Colonic mucosa (tissue), 4 donors: ENCODE measurements at regions not wholly inside any gene's neighbourhood (a gene's known extent, or its start where the extent isn't known, plus 50 kb on each side); places are given as distances from the start of the nearest gene placed in this dataset.

Experiments
- DNase-seq: peaks from one replicate; pipeline ENCODE4 v3.0.0-alpha.2; 2020
- H3K27ac ChIP-seq: fragments of 200-600 bp; one replicate; pipeline ENCODE4 v1.8.0; 2021
- H3K27me3 ChIP-seq: fragments of 200-600 bp; one replicate; pipeline ENCODE4 v1.8.0; 2021
- H3K36me3 ChIP-seq: fragments of 200-600 bp; one replicate; pipeline ENCODE4 v1.8.0; 2021
- H3K4me1 ChIP-seq: fragments of 200-600 bp; one replicate; pipeline ENCODE4 v1.8.0; 2021; ENCODE audit warnings: mild to moderate bottlenecking
- H3K4me3 ChIP-seq: fragments of 200-600 bp; one replicate; pipeline ENCODE4 v1.8.0; 2021
- H3K9ac ChIP-seq, 2 donors: one replicate each; pipeline ENCODE4 v1.7.0; 2013; ENCODE audit warnings: control low read depth in 2 of 2, low read depth in 2 of 2, low read length in 2 of 2
- H3K9me3 ChIP-seq: fragments of 200-600 bp; one replicate; pipeline ENCODE4 v1.8.0; 2021
- intact Hi-C: fragments of 100-400 bp; cut with DNase I; formaldehyde crosslinking; loops from one replicate; pipeline ENCODE4 v1.14.1; 2022
- TF ChIP-seq, protein P1 (sequence below): fragments of 200-600 bp; IDR thresholded peaks from one replicate; pipeline ENCODE4 v1.8.0; 2022; ENCODE audit warnings: antibody characterized with exemption, mild to moderate bottlenecking
- donor health status: healthy.
- donor health status: DM: no; HTN: no; CAD: no.
- donor health status: DM: no; HTN: no; CAD: no.

DNA sequence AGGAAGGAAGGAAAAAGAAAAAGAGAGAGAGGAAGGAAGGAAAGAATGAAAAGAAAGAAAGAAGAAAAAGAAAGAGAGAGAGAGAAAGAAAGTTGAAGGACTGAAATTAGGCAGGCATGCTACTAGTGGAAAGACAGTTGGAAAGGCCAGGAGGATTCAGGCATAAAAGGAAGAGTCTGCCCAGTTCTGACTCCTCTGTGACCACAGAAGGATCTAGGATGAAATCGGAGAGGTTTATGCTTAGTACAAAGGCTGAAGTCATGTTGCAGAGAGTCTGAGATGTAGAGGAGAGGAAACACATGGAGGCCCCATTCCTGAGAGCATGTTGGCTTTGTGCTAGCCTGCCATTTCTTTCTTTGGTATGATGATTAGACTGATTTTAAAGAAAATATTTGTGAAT, 246.5 kb upstream of the ARGLU1 start:
- Histone ChIP-seq H3K27me3 (no peaks in the 10 kb centered on the region), H3K9me3 (no peaks in the 10 kb centered on the region), H3K4me3 (no peak overlapping the region), H3K27ac (no peak overlapping the region), H3K9ac (no peak overlapping the region), H3K36me3 (no peaks in the 10 kb centered on the region), H3K4me1 (no peaks in the 10 kb centered on the region)
- TF ChIP-seq, protein P1, sequence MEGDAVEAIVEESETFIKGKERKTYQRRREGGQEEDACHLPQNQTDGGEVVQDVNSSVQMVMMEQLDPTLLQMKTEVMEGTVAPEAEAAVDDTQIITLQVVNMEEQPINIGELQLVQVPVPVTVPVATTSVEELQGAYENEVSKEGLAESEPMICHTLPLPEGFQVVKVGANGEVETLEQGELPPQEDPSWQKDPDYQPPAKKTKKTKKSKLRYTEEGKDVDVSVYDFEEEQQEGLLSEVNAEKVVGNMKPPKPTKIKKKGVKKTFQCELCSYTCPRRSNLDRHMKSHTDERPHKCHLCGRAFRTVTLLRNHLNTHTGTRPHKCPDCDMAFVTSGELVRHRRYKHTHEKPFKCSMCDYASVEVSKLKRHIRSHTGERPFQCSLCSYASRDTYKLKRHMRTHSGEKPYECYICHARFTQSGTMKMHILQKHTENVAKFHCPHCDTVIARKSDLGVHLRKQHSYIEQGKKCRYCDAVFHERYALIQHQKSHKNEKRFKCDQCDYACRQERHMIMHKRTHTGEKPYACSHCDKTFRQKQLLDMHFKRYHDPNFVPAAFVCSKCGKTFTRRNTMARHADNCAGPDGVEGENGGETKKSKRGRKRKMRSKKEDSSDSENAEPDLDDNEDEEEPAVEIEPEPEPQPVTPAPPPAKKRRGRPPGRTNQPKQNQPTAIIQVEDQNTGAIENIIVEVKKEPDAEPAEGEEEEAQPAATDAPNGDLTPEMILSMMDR: no peak
- intact Hi-C loops: no loop called here
- DNase-seq: no peak

DNA sequence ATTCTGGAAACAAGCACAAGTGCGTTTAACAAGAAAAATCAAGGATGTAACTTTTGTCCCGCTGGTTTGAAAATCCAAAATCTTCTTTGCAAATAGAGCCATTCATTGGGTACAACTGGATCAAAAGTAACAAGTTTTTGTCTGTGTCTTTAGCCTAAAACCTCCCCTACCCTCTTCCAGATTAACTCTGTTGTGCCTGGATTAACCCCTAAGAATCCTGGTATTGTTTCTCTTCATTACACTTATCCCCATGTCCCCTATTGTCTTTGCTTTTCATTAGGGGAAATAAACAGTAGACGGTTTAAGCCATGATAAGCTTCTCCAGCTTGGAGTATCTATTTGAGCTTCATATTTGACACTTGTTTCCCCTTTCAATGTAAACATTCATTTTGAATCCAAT, 242.1 kb upstream of the ARGLU1 start:
- Histone ChIP-seq H3K4me1 (no peaks in the 10 kb centered on the region), H3K9ac (no peak overlapping the region), H3K4me3 (no peak overlapping the region), H3K9me3 (no peaks in the 10 kb centered on the region), H3K36me3 (no peaks in the 10 kb centered on the region), H3K27me3 (no peaks in the 10 kb centered on the region), H3K27ac (no peak overlapping the region)
- intact Hi-C loops: no loop called here
- DNase-seq: no peak
- TF ChIP-seq, protein P1: no peak

- H3K4me1 ChIP-seq: no peaks in the 10 kb centered on the region
- H3K27ac ChIP-seq: no peak overlapping the region
- H3K27me3 ChIP-seq: no peaks in the 10 kb centered on the region
- H3K36me3 ChIP-seq: no peaks in the 10 kb centered on the region
- TF ChIP-seq, protein P1: no peak
- H3K9me3 ChIP-seq: no peaks in the 10 kb centered on the region
- H3K9ac ChIP-seq: no peak overlapping the region
- H3K4me3 ChIP-seq: no peak overlapping the region
- DNase-seq: no peak
- intact Hi-C loops: no loop called here
Observed at GRCh38 chr13:106804991-106805390, 237.1 kb upstream of the ARGLU1 start.

GRCh38 chr13:106802917-106803316, 235.0 kb upstream of the ARGLU1 start:
- DNase-seq: no peak
- Histone ChIP-seq H3K36me3 (no peaks in the 10 kb centered on the region), H3K9ac (no peak overlapping the region), H3K9me3 (no peaks in the 10 kb centered on the region), H3K27me3 (no peaks in the 10 kb centered on the region), H3K27ac (no peak overlapping the region), H3K4me3 (no peak overlapping the region), H3K4me1 (no peaks in the 10 kb centered on the region)
- TF ChIP-seq, protein P1: no peak
- intact Hi-C loops: no loop called here

DNA sequence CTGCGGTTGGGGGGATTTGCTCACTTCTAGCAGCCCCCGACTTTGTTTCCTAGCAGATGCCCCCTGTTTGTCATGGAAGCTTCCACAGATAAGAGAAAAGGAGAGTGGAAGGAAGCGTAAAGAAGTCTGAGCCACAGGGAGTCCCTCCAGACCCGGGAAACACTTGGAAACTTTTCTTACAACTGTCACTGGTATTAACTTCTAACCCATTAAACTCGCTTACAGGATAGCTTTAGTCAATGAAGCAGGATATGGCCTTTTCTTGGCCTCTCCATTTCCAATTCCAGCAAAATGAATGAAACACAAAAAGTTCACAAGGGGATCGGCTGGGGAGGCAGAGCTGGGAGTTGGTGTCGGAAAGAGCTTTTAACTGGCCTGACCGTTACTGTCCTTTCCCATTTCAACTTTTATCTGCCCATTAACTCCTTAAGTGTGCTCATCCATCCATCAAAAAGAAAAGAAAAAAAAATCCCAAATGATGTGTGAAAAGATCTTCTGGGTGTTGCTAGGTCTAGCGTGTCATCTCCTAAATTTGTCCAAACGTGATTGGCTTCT, 231.9 kb upstream of the ARGLU1 start:
- TF ChIP-seq, protein P1: no peak
- Histone ChIP-seq H3K36me3 (no peaks in the 10 kb centered on the region), H3K4me3 (no peak overlapping the region), H3K27me3 (no peaks in the 10 kb centered on the region), H3K4me1 (no peaks in the 10 kb centered on the region), H3K9me3 (no peaks in the 10 kb centered on the region), H3K9ac (no peak overlapping the region), H3K27ac (no peak overlapping the region)
- intact Hi-C loops: no loop called here
- DNase-seq: no peak
